OCI-LY7 (cell line): ENCODE measurements at regions not wholly inside any gene's neighbourhood (a gene's known extent, or its start where the extent isn't known, plus 50 kb on each side); places are given as distances from the start of the nearest gene placed in this dataset.

Experiments
- BruUV-seq: library from RNA; stranded (reverse); fragments of 400-500 nt; replicated peaks from 2 replicates; lab custom pipeline; 2021; lab: Mats Ljungman, UMichigan
- CTCF ChIA-PET: fragments of 300-600 bp; sonication (Branson Sonifier 250); formaldehyde crosslinking; loops from one replicate; lab custom pipeline; 2022; ENCODE audit warnings: antibody characterized with exemption; ENCODE audit not compliant: unreplicated experiment; lab: Charles Lee
- POLR2A ChIA-PET: fragments of 300-600 bp; sonication (Branson Sonifier 250); formaldehyde crosslinking; loops from one replicate; lab custom pipeline; 2022; ENCODE audit warnings: antibody characterized with exemption; lab: Charles Lee
- DNase-seq: peaks from one replicate; pipeline ENCODE4 v3.0.0-alpha.2; 2015; ENCODE audit warnings: low spot score
- H2AFZ ChIP-seq: fragments of 200-600 bp; sonication (generic), shearing (Covaris generic); 2 replicates; pipeline ENCODE4 v1.6.1; 2014; ENCODE audit warnings: mild to moderate bottlenecking, antibody characterized with exemption, low read length, moderate library complexity
- H3K27ac ChIP-seq: fragments of 200-600 bp; sonication (generic); 2 replicates; pipeline ENCODE4 v1.5.1; 2014; ENCODE audit warnings: mixed run types, low read depth, mild to moderate bottlenecking, moderate library complexity, low read length, inconsistent platforms; ENCODE audit not compliant: poor library complexity, severe bottlenecking
- H3K36me3 ChIP-seq: fragments of 200-600 bp; sonication (generic); 2 replicates; pipeline ENCODE4 v1.6.1; 2014; ENCODE audit warnings: mild to moderate bottlenecking, antibody characterized with exemption, low read length, moderate library complexity, mixed read lengths; ENCODE audit not compliant: insufficient read depth
- H3K4me1 ChIP-seq: fragments of 200-600 bp; sonication (generic); 2 replicates; pipeline ENCODE4 v1.5.1; 2014; ENCODE audit warnings: mild to moderate bottlenecking, low read length; ENCODE audit not compliant: insufficient read depth, poor library complexity, severe bottlenecking
- H3K4me2 ChIP-seq: fragments of 200-600 bp; sonication (generic); 2 replicates; pipeline ENCODE4 v1.6.1; 2014; ENCODE audit warnings: mild to moderate bottlenecking, low read length
- H3K4me3 ChIP-seq: fragments of 200-600 bp; sonication (generic); 2 replicates; pipeline ENCODE4 v1.5.1; 2014; ENCODE audit warnings: mild to moderate bottlenecking, low read depth, low read length; ENCODE audit not compliant: poor library complexity, severe bottlenecking
- H3K79me2 ChIP-seq: fragments of 200-600 bp; sonication (generic); 2 replicates; pipeline ENCODE4 v1.6.1; 2016; ENCODE audit warnings: low read depth, mild to moderate bottlenecking, low read length, moderate library complexity, mixed read lengths; ENCODE audit not compliant: insufficient read depth
- H3K9me2 ChIP-seq: fragments of 200-600 bp; sonication (generic); 2 replicates; pipeline ENCODE4 v1.6.1; 2016; ENCODE audit warnings: mild to moderate bottlenecking, low read length, mixed read lengths; ENCODE audit not compliant: insufficient read depth
- H3K9me3 ChIP-seq: fragments of 200-600 bp; sonication (generic); 2 replicates; pipeline ENCODE4 v1.6.1; 2014; ENCODE audit warnings: mild to moderate bottlenecking, mixed run types, low read length, mixed read lengths
- H4K20me1 ChIP-seq: fragments of 200-600 bp; sonication (generic); 2 replicates; pipeline ENCODE4 v1.6.1; 2014; ENCODE audit warnings: mild to moderate bottlenecking, antibody characterized with exemption, low read length, moderate library complexity, mixed read lengths; ENCODE audit not compliant: insufficient read depth
- EZH2phosphoT487 ChIP-seq: fragments of 200-600 bp; sonication (generic); IDR thresholded peaks from 2 replicates; pipeline ENCODE4 v1.6.1; 2018; ENCODE audit warnings: low read depth, borderline replicate concordance, mild to moderate bottlenecking, mixed run types, antibody characterized with exemption, low read length, moderate library complexity, mixed read lengths
- intact Hi-C: fragments of 100-400 bp; cut with micrococcal nuclease; formaldehyde crosslinking; loops from one replicate; pipeline ENCODE4 v1.10.0; 2022; ENCODE audit not compliant: unreplicated experiment
- TF ChIP-seq, protein P1 (sequence below): fragments of 200-600 bp; sonication (generic); conservative IDR thresholded peaks from 2 replicates; pipeline ENCODE4 v1.5.1; 2014; ENCODE audit warnings: mild to moderate bottlenecking, antibody characterized with exemption, low read length, moderate library complexity, mixed read lengths

- intact Hi-C loops: loop anchor here (5.0 kb wide), 1 partner anchor 260 kb away; no protein-coding TSS in a partner anchor
- POLR2A ChIA-PET: no interaction called here
- peaks cover 53% of the 10 kb centered on the region for H3K4me1 ChIP-seq
- no peak overlapping the region for H3K27ac ChIP-seq
- DNase-seq: no peak
- H3K4me2 ChIP-seq: no peak overlapping the region
- H3K36me3 ChIP-seq: no peaks in the 10 kb centered on the region
- H4K20me1 ChIP-seq: no peaks in the 10 kb centered on the region
- TF ChIP-seq, protein P1, sequence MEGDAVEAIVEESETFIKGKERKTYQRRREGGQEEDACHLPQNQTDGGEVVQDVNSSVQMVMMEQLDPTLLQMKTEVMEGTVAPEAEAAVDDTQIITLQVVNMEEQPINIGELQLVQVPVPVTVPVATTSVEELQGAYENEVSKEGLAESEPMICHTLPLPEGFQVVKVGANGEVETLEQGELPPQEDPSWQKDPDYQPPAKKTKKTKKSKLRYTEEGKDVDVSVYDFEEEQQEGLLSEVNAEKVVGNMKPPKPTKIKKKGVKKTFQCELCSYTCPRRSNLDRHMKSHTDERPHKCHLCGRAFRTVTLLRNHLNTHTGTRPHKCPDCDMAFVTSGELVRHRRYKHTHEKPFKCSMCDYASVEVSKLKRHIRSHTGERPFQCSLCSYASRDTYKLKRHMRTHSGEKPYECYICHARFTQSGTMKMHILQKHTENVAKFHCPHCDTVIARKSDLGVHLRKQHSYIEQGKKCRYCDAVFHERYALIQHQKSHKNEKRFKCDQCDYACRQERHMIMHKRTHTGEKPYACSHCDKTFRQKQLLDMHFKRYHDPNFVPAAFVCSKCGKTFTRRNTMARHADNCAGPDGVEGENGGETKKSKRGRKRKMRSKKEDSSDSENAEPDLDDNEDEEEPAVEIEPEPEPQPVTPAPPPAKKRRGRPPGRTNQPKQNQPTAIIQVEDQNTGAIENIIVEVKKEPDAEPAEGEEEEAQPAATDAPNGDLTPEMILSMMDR: no peak
- TF ChIP-seq EZH2phosphoT487: no peak
- no peaks in the 10 kb centered on the region for H3K79me2 ChIP-seq
- no peak overlapping the region for H3K4me3 ChIP-seq
- H3K9me2 ChIP-seq: no peaks in the 10 kb centered on the region
- no TSS peak for BruUV-seq
- H2AFZ ChIP-seq: no peak overlapping the region
- no peaks in the 10 kb centered on the region for H3K9me3 ChIP-seq
- CTCF ChIA-PET: no interaction called here
Observed at GRCh38 chr2:45182667-45183295, 173.5 kb upstream of the SIX2 start.

GRCh38 chr2:45180779-45181178 is 171.5 kb upstream of the SIX2 start:
- intact Hi-C loops: loop anchor here (2.0 to 5.0 kb wide), 3 partner anchors 44 to 276 kb away; no protein-coding TSS in a partner anchor
- Histone ChIP-seq H4K20me1 (no peaks in the 10 kb centered on the region), H3K9me2 (no peaks in the 10 kb centered on the region), H3K79me2 (no peaks in the 10 kb centered on the region), H3K4me3 (peak overlapping the region; percentile 35), H3K4me2 (peak overlapping the region; percentile 35), H3K9me3 (peaks cover 5% of the 10 kb centered on the region; the same call in 1 of the 2 replicates), H3K4me1 (peaks cover 43% of the 10 kb centered on the region), H2AFZ (peak overlapping the region; percentile 75; the same call in 1 of the 2 replicates), H3K36me3 (no peaks in the 10 kb centered on the region), H3K27ac (peak overlapping the region; percentile 79)
- no peak for TF ChIP-seq EZH2phosphoT487
- TF ChIP-seq, protein P1: no peak
- no TSS peak for BruUV-seq
- POLR2A ChIA-PET: interaction anchor here (0.6 to 1.3 kb wide), 4 partner anchors 15 to 310 kb away, joined by 3 read pairs; no protein-coding TSS in a partner anchor
- DNase-seq: no peak
- CTCF ChIA-PET: no interaction called here
